ENCODE measurements at regions not wholly inside any gene's neighbourhood (a gene's known extent, or its start where the extent isn't known, plus 50 kb on each side); places are given as distances from the start of the nearest gene placed in this dataset.

DNA sequence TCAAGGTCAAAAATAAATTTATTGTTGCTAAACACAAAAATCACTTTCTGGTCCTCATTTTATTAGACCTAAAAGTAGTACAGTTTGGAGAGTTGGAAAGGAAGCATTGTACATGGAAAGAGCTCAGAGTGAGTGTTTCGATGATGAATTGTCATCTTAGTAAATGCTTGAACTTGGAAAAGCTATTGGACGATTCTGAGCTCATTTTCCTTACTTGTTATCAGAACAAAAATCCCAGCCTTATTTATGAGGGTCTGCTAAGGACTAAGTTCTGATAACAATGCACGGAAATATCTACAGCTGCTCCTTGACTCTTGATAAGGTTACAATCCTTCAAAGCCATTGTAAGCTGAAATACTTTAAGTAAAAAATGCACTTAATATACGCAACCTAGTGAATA, 710.0 kb upstream of the PTBP2 start:
- ChIA-PET CTCF (interaction anchor here (0.9 kb wide), 1 partner anchor 41 kb away, joined by 3 read pairs; no protein-coding TSS in a partner anchor), POLR2A (no interaction called here)
- TF ChIP-seq POLR2AphosphoS5 (IDR thresholded peaks at IDR 0.05; ENCODE audit: insufficient read depth, low read depth, low read length) (no peak), JUN (IDR thresholded peaks at IDR 0.05; ENCODE audit: borderline replicate concordance, insufficient read depth, insufficient read length, low read depth) (peak; percentile 8)
- no peaks in the 10 kb centered on the region for H3K79me2 ChIP-seq (ENCODE audit: control insufficient read depth, insufficient read depth, low read length)
- intact Hi-C loops (cut with micrococcal nuclease) = no loop called here
- no peak overlapping the region for H3K4me3 ChIP-seq (replicated peaks in 1 of 3; ENCODE audit: insufficient read depth in 1 of 3, low read depth in 1 of 3, low read length in 3 of 3)
- DNase-seq (ENCODE audit: low read depth, low spot score) (peak; percentile 68), FAIRE-seq (no peak)
- H3K9ac ChIP-seq (replicated peaks; ENCODE audit: extremely low read depth, insufficient read depth, low read length) = no peak overlapping the region
- no peaks in the 10 kb centered on the region for H3K4me1 ChIP-seq (ENCODE audit: control insufficient read depth, extremely low read depth, insufficient read depth, low read length)
- dilution Hi-C loops (cut with MboI; ENCODE audit: extremely low pct_ligation_motif_present, low sequenced_read_pairs) = no loop called here
- no peak overlapping the region for H3K27ac ChIP-seq (ENCODE audit: insufficient read depth, low read depth, low read length)
- H3K9me1 ChIP-seq (replicated peaks; ENCODE audit: control insufficient read depth, extremely low read depth, insufficient read depth, low read length) = no peaks in the 10 kb centered on the region
- H2AFZ ChIP-seq (ENCODE audit: low read depth, low read length) = no peak overlapping the region
- no peaks in the 10 kb centered on the region for H3K36me3 ChIP-seq (ENCODE audit: control insufficient read depth in 2 of 2, extremely low read depth in 1 of 2, insufficient read depth in 2 of 2, low read length in 2 of 2)
- H3K9me3 ChIP-seq (replicated peaks; ENCODE audit: control insufficient read depth, insufficient read depth, low read length) = no peaks in the 10 kb centered on the region
- no peaks in the 10 kb centered on the region for H4K20me1 ChIP-seq (replicated peaks; ENCODE audit: control insufficient read depth, extremely low read depth, insufficient read depth, low read length)
- BruUV-seq (replicated peaks) = no TSS peak
- no peaks in the 10 kb centered on the region for H3K27me3 ChIP-seq (ENCODE audit: control insufficient read depth in 2 of 2, insufficient read depth in 2 of 2, low read length in 2 of 2)
- H3K4me2 ChIP-seq (ENCODE audit: insufficient read depth, low read length) = no peak overlapping the region

DNA sequence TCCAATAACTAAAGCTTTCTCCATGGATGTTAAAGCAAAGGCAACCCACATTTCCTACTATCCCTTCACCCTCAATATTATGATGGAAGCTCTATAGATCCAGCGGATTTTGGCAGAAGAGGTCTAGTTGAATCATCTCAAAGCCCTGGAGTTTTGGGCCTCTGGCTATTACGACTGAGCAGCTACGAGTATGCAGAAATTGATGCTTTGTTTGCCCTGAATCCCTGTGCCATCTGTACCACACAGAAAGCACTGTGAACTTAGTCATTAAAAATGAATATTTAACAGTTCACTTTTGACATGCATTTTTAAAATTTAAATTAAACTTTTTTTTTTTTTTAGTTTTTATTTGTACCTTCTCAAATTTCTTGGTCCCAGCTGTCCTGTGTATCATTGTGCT, 705.4 kb upstream of the PTBP2 start:
- Histone ChIP-seq H4K20me1 (replicated peaks; ENCODE audit: control insufficient read depth, extremely low read depth, insufficient read depth, low read length) (no peaks in the 10 kb centered on the region), H3K36me3 (ENCODE audit: control insufficient read depth in 2 of 2, extremely low read depth in 1 of 2, insufficient read depth in 2 of 2, low read length in 2 of 2) (no peaks in the 10 kb centered on the region), H3K4me1 (ENCODE audit: control insufficient read depth, extremely low read depth, insufficient read depth, low read length) (no peaks in the 10 kb centered on the region), H3K27ac (ENCODE audit: insufficient read depth, low read depth, low read length) (no peak overlapping the region), H2AFZ (ENCODE audit: low read depth, low read length) (no peak overlapping the region), H3K9ac (replicated peaks; ENCODE audit: extremely low read depth, insufficient read depth, low read length) (no peak overlapping the region), H3K79me2 (ENCODE audit: control insufficient read depth, insufficient read depth, low read length) (no peaks in the 10 kb centered on the region), H3K27me3 (ENCODE audit: control insufficient read depth in 2 of 2, insufficient read depth in 2 of 2, low read length in 2 of 2) (peaks cover 0 to 1% of the 10 kb centered on the region in 2 experiments), H3K4me2 (ENCODE audit: insufficient read depth, low read length) (no peak overlapping the region), H3K9me1 (replicated peaks; ENCODE audit: control insufficient read depth, extremely low read depth, insufficient read depth, low read length) (no peaks in the 10 kb centered on the region), H3K4me3 (replicated peaks in 1 of 3; ENCODE audit: insufficient read depth in 1 of 3, low read depth in 1 of 3, low read length in 3 of 3) (no peak overlapping the region), H3K9me3 (replicated peaks; ENCODE audit: control insufficient read depth, insufficient read depth, low read length) (no peaks in the 10 kb centered on the region)
- DNase-seq (ENCODE audit: low read depth, low spot score) (no peak), FAIRE-seq (no peak)
- ChIA-PET POLR2A (no interaction called here), CTCF (no interaction called here)
- dilution Hi-C loops (cut with MboI; ENCODE audit: extremely low pct_ligation_motif_present, low sequenced_read_pairs) = no loop called here
- TF ChIP-seq, protein P1, sequence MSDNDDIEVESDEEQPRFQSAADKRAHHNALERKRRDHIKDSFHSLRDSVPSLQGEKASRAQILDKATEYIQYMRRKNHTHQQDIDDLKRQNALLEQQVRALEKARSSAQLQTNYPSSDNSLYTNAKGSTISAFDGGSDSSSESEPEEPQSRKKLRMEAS (IDR thresholded peaks at IDR 0.05; ENCODE audit: insufficient read depth, insufficient read length) = no peak
- TF ChIP-seq EZH2 (IDR thresholded peaks at IDR 0.05; ENCODE audit: borderline replicate concordance, low read depth, low read length, severe bottlenecking) (no peak), POLR2A (IDR thresholded peaks at IDR 0.05; ENCODE audit: low read depth, low read length) (no peak), GATA2 (IDR thresholded peaks at IDR 0.05; ENCODE audit: insufficient read depth, insufficient read length, low read depth, low read length) (no peak), JUN (IDR thresholded peaks at IDR 0.05; ENCODE audit: borderline replicate concordance, insufficient read depth, insufficient read length, low read depth) (no peak), FOS (IDR thresholded peaks at IDR 0.05; ENCODE audit: borderline replicate concordance, insufficient read depth, low read length) (no peak), POLR2AphosphoS5 (IDR thresholded peaks at IDR 0.05; ENCODE audit: insufficient read depth, low read depth, low read length) (no peak)
- TF ChIP-seq, protein P2, sequence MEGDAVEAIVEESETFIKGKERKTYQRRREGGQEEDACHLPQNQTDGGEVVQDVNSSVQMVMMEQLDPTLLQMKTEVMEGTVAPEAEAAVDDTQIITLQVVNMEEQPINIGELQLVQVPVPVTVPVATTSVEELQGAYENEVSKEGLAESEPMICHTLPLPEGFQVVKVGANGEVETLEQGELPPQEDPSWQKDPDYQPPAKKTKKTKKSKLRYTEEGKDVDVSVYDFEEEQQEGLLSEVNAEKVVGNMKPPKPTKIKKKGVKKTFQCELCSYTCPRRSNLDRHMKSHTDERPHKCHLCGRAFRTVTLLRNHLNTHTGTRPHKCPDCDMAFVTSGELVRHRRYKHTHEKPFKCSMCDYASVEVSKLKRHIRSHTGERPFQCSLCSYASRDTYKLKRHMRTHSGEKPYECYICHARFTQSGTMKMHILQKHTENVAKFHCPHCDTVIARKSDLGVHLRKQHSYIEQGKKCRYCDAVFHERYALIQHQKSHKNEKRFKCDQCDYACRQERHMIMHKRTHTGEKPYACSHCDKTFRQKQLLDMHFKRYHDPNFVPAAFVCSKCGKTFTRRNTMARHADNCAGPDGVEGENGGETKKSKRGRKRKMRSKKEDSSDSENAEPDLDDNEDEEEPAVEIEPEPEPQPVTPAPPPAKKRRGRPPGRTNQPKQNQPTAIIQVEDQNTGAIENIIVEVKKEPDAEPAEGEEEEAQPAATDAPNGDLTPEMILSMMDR (IDR thresholded peaks at IDR 0.05; ENCODE audit: extremely low read depth in 1 of 2, insufficient read depth in 1 of 2, low read depth in 1 of 2, low read length in 2 of 2) = no peak
- no TSS peak for BruUV-seq (replicated peaks)
- intact Hi-C loops (cut with micrococcal nuclease) = no loop called here

Measured in endothelial cell of umbilical vein (primary cell).